Lower leg skin (tissue), 4 donors: ENCODE measurements at regions not wholly inside any gene's neighbourhood (a gene's known extent, or its start where the extent isn't known, plus 50 kb on each side); places are given as distances from the start of the nearest gene placed in this dataset.

Experiments
- DNase-seq, 2 donors: peaks; one replicate each; pipeline ENCODE4 v3.0.0-alpha.2; 2019; ENCODE audit warnings: low spot score in 2 of 2
- H3K4me3 ChIP-seq: fragments of 200-600 bp; sonication (generic); 2 replicates; pipeline ENCODE4 v1.5.1; 2017; ENCODE audit warnings: mild to moderate bottlenecking, low read depth; ENCODE audit not compliant: poor library complexity, severe bottlenecking
- POLR2A ChIP-seq, 2 donors: fragments of 450-650 bp; IDR thresholded peaks; one replicate each; pipeline ENCODE4 v1.6.1; 2016 to 2017; ENCODE audit warnings: antibody characterized with exemption in 2 of 2, mild to moderate bottlenecking in 1 of 2, moderate library complexity in 1 of 2
- WGBS, 2 donors: methylation state at CpG; one replicate each; pipeline ENCODE4 v1.1.5; 2018; 5-methylcytosine and 5-hydroxymethylcytosine counted together
- intact Hi-C: fragments of 100-400 bp; cut with DNase I; formaldehyde crosslinking; loops from one replicate; pipeline ENCODE4 v1.15.0; 2023; ENCODE audit warnings: low total_unique reads
- TF ChIP-seq, protein P1 (sequence below), 3 donors: fragments of 450-650 bp; IDR thresholded peaks; one replicate each; pipeline ENCODE4 v1.5.1; 2016; ENCODE audit warnings: antibody characterized with exemption in 3 of 3, mild to moderate bottlenecking in 3 of 3, moderate library complexity in 2 of 3

DNA sequence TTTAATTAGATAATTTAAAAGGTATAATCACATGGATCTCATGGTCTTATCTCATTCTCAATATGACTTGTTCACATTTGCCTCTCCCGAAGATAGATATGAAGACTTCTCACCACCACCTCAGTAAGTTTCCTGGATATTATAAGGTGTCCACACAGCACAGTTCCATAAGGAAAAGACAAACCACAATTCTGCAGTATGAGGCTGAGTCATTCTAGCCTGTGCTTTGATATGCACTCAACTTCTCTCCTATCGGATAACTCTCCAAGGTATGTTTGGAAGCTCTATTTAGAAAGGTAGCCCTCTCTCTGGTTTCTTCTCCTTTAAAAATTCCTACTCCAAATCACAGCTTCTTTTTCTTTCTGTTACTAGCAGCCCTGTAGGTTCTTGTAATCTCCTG lies 612.8 kb downstream of the ZPLD1 start:
- intact Hi-C loops, result no loop called here
- no peak for TF ChIP-seq POLR2A (IDR thresholded peaks at IDR 0.05)
- TF ChIP-seq, protein P1, sequence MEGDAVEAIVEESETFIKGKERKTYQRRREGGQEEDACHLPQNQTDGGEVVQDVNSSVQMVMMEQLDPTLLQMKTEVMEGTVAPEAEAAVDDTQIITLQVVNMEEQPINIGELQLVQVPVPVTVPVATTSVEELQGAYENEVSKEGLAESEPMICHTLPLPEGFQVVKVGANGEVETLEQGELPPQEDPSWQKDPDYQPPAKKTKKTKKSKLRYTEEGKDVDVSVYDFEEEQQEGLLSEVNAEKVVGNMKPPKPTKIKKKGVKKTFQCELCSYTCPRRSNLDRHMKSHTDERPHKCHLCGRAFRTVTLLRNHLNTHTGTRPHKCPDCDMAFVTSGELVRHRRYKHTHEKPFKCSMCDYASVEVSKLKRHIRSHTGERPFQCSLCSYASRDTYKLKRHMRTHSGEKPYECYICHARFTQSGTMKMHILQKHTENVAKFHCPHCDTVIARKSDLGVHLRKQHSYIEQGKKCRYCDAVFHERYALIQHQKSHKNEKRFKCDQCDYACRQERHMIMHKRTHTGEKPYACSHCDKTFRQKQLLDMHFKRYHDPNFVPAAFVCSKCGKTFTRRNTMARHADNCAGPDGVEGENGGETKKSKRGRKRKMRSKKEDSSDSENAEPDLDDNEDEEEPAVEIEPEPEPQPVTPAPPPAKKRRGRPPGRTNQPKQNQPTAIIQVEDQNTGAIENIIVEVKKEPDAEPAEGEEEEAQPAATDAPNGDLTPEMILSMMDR (IDR thresholded peaks at IDR 0.05), result no peak
- H3K4me3 ChIP-seq, result no peak overlapping the region
- 78 to 87% methylated on average over 2 of the region's 2 CpGs for WGBS, 2 donors
- no peak for DNase-seq

- 70 to 76% methylated on average over 5 of the region's 5 CpGs for WGBS, 2 donors
- intact Hi-C loops, result no loop called here
- H3K4me3 ChIP-seq, result no peak overlapping the region
- no peak for DNase-seq
- TF ChIP-seq POLR2A (IDR thresholded peaks at IDR 0.05), result no peak
- TF ChIP-seq, protein P1 (IDR thresholded peaks at IDR 0.05), result no peak
Observed at GRCh38 chr3:103048068-103048722, 613.4 kb downstream of the ZPLD1 start.

DNA sequence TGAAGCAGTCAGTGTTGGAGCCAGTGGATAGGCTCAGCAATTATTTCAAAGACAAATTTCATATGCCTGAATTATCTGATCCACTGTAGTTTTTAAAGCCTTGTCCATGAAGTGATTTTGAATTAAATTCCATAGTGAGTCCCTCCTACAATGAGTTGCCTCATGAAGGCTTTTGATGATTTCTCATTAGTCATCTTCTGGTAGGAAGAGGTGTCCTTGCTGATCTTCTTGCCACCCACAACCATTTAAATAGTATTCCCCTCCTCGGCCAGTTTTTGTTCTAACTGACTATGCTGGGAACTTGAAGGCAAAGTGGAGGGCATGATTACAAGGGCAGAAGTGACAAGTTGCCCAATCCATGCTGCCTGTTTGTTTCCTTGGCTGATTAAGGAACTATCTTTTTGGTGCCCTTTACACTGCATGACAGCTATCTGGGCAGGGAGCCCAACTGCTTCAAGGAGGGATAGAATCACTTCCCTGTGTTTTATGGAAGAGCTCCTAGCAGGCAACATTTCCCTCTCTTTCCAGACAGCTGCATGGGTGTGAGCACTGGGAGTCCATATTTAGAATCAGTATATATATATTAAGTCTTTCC lies 617.5 kb downstream of the ZPLD1 start:
- peak; percentile 47 to 81 for DNase-seq
- 50 to 55% methylated on average over 1 of the region's 1 CpG for WGBS, 2 donors
- no peak overlapping the region for H3K4me3 ChIP-seq
- TF ChIP-seq, protein P1 (IDR thresholded peaks at IDR 0.05), result no peak
- TF ChIP-seq POLR2A (IDR thresholded peaks at IDR 0.05), result no peak
- intact Hi-C loops, result no loop called here

- 30 to 31% methylated on average over 2 of the region's 2 CpGs for WGBS, 2 donors
- no peak for DNase-seq
Observed at GRCh38 chr3:103055021-103055520, 620.3 kb downstream of the ZPLD1 start.

GRCh38 chr3:103056542-103056941 lies 621.7 kb downstream of the ZPLD1 start:
- intact Hi-C loops, result no loop called here
- H3K4me3 ChIP-seq, result no peak overlapping the region
- no peak for TF ChIP-seq POLR2A (IDR thresholded peaks at IDR 0.05)
- TF ChIP-seq, protein P1 (IDR thresholded peaks at IDR 0.05), result no peak
- no peak for DNase-seq
- WGBS, 2 donors, result 54 to 60% methylated on average over 3 of the region's 3 CpGs

More at GRCh38 chr3:103055021-103055520, 620.3 kb downstream of the ZPLD1 start:
- no peak for TF ChIP-seq POLR2A (IDR thresholded peaks at IDR 0.05)
- TF ChIP-seq, protein P1 (IDR thresholded peaks at IDR 0.05), result no peak
- H3K4me3 ChIP-seq, result no peak overlapping the region
- intact Hi-C loops, result no loop called here
